Keratinocyte (primary cell): ENCODE measurements at regions not wholly inside any gene's neighbourhood (a gene's known extent, or its start where the extent isn't known, plus 50 kb on each side); places are given as distances from the start of the nearest gene placed in this dataset.

Experiments
- EZH2 ChIP-seq: IDR thresholded peaks from one replicate; pipeline ENCODE4 v1.6.1; 2012; ENCODE audit warnings: inconsistent platforms, mild to moderate bottlenecking, low read length, moderate library complexity
- TF ChIP-seq, protein P1 (sequence below), 3 experiments: IDR thresholded peaks in 1 of 3; conservative IDR thresholded peaks in 1 of 3; optimal IDR thresholded peaks in 1 of 3; 2 replicates in 2 of 3; 3 replicates in 1 of 3; pipeline versions ENCODE3 to v1.5.1; 2011; ENCODE audit warnings: low read length in 3 of 3, mild to moderate bottlenecking in 3 of 3, moderate library complexity in 2 of 3, control low read depth in 1 of 3, inconsistent platforms in 1 of 3; ENCODE audit not compliant: insufficient read depth in 2 of 3; ENCODE audit errors: extremely low read depth in 1 of 3

DNA sequence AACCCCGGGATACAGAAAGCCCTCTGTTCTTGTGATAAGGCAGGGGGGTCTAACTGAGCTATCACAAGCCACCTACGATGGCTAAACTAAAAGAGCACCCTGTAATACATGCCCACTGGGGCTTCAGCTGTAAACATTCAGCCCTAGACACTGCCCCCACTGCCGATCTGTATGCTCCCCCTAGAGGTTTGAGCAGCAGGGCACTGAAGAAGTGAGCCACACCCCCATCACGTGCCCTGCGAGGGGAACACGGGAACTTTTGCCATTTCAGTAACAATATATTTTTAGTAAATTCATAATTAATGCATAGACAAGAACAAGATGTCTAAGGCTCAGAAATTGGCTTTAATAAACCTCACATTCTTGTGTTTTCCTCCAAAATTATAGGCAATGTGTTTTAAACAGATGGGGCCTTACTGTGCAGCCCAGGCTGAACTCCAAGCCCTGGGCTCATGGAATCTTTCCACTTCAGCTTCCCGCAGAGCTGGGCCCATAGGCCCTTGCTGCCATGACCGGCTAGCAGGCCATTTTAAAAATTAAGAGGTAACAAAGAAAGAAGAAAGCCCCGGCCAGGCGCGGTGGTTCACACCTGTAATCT is 235.3 kb upstream of the SFRP2 start:
- TF ChIP-seq EZH2 = no peak
- TF ChIP-seq, protein P1, sequence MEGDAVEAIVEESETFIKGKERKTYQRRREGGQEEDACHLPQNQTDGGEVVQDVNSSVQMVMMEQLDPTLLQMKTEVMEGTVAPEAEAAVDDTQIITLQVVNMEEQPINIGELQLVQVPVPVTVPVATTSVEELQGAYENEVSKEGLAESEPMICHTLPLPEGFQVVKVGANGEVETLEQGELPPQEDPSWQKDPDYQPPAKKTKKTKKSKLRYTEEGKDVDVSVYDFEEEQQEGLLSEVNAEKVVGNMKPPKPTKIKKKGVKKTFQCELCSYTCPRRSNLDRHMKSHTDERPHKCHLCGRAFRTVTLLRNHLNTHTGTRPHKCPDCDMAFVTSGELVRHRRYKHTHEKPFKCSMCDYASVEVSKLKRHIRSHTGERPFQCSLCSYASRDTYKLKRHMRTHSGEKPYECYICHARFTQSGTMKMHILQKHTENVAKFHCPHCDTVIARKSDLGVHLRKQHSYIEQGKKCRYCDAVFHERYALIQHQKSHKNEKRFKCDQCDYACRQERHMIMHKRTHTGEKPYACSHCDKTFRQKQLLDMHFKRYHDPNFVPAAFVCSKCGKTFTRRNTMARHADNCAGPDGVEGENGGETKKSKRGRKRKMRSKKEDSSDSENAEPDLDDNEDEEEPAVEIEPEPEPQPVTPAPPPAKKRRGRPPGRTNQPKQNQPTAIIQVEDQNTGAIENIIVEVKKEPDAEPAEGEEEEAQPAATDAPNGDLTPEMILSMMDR (optimal IDR thresholded peaks at IDR 0.05 in 1 of 3, IDR thresholded peaks at IDR 0.05 in 1 of 3, conservative IDR thresholded peaks at IDR 0.05 in 1 of 3; ENCODE audit: extremely low read depth in 1 of 3, insufficient read depth in 2 of 3, low read length in 3 of 3) = peak in 1 of 3 experiments; percentile 5
